ENCODE measurements at regions not wholly inside any gene's neighbourhood (a gene's known extent, or its start where the extent isn't known, plus 50 kb on each side); places are given as distances from the start of the nearest gene placed in this dataset.

DNA sequence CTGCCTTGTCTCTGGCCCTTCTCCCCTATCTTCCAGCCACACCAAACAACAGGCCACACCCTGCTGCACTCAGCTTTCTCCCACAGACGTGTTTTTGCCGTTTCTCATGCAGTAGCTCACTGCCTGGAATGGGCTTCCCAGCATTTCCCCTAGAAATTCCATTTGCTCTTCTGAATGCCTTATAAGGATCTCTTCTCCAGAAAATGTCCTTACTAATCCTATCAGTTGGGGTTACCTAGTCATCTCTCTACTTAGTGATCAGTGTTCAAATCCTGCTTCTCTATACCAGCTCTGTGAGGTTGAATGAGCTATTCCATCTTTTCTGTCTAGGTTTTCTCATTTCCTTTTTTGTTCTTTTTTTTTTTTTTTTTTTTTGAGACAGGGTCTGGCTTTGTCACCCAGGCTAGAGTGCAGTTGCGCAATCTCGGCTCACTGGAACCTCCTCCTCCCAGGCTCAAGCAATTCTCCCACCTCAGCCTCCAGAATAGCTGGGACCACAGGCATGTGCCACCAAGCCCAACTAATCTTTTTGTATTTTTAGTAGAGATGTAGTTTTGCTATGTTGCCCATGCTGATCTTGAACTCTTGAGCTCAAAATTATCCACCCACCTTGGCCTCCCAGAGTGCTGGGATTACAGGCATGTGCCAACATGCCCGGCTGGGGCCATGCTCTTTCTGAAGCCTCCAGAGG, 98.2 kb upstream of the CHD2 start (continued):
- no peak for TF ChIP-seq GABPB1 (CRISPR knock-in tag; IDR thresholded peaks at IDR 0.05)
- TF ChIP-seq, protein P1, sequence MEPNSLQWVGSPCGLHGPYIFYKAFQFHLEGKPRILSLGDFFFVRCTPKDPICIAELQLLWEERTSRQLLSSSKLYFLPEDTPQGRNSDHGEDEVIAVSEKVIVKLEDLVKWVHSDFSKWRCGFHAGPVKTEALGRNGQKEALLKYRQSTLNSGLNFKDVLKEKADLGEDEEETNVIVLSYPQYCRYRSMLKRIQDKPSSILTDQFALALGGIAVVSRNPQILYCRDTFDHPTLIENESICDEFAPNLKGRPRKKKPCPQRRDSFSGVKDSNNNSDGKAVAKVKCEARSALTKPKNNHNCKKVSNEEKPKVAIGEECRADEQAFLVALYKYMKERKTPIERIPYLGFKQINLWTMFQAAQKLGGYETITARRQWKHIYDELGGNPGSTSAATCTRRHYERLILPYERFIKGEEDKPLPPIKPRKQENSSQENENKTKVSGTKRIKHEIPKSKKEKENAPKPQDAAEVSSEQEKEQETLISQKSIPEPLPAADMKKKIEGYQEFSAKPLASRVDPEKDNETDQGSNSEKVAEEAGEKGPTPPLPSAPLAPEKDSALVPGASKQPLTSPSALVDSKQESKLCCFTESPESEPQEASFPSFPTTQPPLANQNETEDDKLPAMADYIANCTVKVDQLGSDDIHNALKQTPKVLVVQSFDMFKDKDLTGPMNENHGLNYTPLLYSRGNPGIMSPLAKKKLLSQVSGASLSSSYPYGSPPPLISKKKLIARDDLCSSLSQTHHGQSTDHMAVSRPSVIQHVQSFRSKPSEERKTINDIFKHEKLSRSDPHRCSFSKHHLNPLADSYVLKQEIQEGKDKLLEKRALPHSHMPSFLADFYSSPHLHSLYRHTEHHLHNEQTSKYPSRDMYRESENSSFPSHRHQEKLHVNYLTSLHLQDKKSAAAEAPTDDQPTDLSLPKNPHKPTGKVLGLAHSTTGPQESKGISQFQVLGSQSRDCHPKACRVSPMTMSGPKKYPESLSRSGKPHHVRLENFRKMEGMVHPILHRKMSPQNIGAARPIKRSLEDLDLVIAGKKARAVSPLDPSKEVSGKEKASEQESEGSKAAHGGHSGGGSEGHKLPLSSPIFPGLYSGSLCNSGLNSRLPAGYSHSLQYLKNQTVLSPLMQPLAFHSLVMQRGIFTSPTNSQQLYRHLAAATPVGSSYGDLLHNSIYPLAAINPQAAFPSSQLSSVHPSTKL (CRISPR knock-in tag; IDR thresholded peaks at IDR 0.05): 0 out of 2 replicates have a peak, but pooled peaks have one; percentile 22
- TF ChIP-seq ZNF136 (CRISPR knock-in tag; IDR thresholded peaks at IDR 0.05; ENCODE audit: low read depth): no peak
- TF ChIP-seq ZNF431 (CRISPR knock-in tag; IDR thresholded peaks at IDR 0.05; ENCODE audit: borderline replicate concordance, low read depth): no peak
- no peak for TF ChIP-seq HOXD1 (CRISPR knock-in tag; IDR thresholded peaks at IDR 0.05)
- no peak for TF ChIP-seq NFATC3 (CRISPR knock-in tag; IDR thresholded peaks at IDR 0.05)
- no peak for TF ChIP-seq ISL2 (CRISPR knock-in tag; IDR thresholded peaks at IDR 0.05)
- TF ChIP-seq, protein P2, sequence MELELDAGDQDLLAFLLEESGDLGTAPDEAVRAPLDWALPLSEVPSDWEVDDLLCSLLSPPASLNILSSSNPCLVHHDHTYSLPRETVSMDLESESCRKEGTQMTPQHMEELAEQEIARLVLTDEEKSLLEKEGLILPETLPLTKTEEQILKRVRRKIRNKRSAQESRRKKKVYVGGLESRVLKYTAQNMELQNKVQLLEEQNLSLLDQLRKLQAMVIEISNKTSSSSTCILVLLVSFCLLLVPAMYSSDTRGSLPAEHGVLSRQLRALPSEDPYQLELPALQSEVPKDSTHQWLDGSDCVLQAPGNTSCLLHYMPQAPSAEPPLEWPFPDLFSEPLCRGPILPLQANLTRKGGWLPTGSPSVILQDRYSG (CRISPR knock-in tag; IDR thresholded peaks at IDR 0.05): no peak
- TF ChIP-seq, protein P3, sequence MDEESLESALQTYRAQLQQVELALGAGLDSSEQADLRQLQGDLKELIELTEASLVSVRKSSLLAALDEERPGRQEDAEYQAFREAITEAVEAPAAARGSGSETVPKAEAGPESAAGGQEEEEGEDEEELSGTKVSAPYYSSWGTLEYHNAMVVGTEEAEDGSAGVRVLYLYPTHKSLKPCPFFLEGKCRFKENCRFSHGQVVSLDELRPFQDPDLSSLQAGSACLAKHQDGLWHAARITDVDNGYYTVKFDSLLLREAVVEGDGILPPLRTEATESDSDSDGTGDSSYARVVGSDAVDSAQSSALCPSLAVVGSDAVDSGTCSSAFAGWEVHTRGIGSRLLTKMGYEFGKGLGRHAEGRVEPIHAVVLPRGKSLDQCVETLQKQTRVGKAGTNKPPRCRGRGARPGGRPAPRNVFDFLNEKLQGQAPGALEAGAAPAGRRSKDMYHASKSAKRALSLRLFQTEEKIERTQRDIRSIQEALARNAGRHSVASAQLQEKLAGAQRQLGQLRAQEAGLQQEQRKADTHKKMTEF (CRISPR knock-in tag; IDR thresholded peaks at IDR 0.05): no peak
- no peak for TF ChIP-seq ZNF263 (CRISPR knock-in tag; IDR thresholded peaks at IDR 0.05)
- TF ChIP-seq, protein P4, sequence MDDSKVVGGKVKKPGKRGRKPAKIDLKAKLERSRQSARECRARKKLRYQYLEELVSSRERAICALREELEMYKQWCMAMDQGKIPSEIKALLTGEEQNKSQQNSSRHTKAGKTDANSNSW (CRISPR knock-in tag; IDR thresholded peaks at IDR 0.05; ENCODE audit: borderline replicate concordance): no peak
- TF ChIP-seq ZFP37 (CRISPR knock-in tag; IDR thresholded peaks at IDR 0.05; ENCODE audit: borderline replicate concordance): no peak
- TF ChIP-seq ZNF766 (CRISPR knock-in tag; IDR thresholded peaks at IDR 0.05; ENCODE audit: borderline replicate concordance): no peak
- TF ChIP-seq PPARG (CRISPR knock-in tag; conservative IDR thresholded peaks at IDR 0.05): no peak
- no peak for TF ChIP-seq ZBTB42 (CRISPR knock-in tag; IDR thresholded peaks at IDR 0.05)
- TF ChIP-seq, protein P5, sequence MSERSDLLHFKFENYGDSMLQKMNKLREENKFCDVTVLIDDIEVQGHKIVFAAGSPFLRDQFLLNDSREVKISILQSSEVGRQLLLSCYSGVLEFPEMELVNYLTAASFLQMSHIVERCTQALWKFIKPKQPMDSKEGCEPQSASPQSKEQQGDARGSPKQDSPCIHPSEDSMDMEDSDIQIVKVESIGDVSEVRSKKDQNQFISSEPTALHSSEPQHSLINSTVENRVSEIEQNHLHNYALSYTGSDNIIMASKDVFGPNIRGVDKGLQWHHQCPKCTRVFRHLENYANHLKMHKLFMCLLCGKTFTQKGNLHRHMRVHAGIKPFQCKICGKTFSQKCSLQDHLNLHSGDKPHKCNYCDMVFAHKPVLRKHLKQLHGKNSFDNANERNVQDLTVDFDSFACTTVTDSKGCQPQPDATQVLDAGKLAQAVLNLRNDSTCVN (CRISPR knock-in tag; IDR thresholded peaks at IDR 0.05; ENCODE audit: borderline replicate concordance): peak; percentile 54; the same call in 1 of the 2 replicates
- no peak for TF ChIP-seq ZFAT (CRISPR knock-in tag; conservative IDR thresholded peaks at IDR 0.05)
- TF ChIP-seq DR1 (CRISPR knock-in tag; IDR thresholded peaks at IDR 0.05): no peak
- TF ChIP-seq, protein P6, sequence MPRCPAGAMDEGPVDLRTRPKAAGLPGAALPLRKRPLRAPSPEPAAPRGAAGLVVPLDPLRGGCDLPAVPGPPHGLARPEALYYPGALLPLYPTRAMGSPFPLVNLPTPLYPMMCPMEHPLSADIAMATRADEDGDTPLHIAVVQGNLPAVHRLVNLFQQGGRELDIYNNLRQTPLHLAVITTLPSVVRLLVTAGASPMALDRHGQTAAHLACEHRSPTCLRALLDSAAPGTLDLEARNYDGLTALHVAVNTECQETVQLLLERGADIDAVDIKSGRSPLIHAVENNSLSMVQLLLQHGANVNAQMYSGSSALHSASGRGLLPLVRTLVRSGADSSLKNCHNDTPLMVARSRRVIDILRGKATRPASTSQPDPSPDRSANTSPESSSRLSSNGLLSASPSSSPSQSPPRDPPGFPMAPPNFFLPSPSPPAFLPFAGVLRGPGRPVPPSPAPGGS (CRISPR knock-in tag; IDR thresholded peaks at IDR 0.05): 0 out of 2 replicates have a peak, but pooled peaks have one; percentile 5
- no peak for TF ChIP-seq ZNF644 (CRISPR knock-in tag; IDR thresholded peaks at IDR 0.05; ENCODE audit: low read depth)
- no peak for TF ChIP-seq POLR2AphosphoS2 (IDR thresholded peaks at IDR 0.05; ENCODE audit: low read depth, low read length)
- TF ChIP-seq SALL1 (CRISPR knock-in tag; IDR thresholded peaks at IDR 0.05): peak; percentile 35; the same call in 1 of the 2 replicates
